ENCODE measurements at regions not wholly inside any gene's neighbourhood (a gene's known extent, or its start where the extent isn't known, plus 50 kb on each side); places are given as distances from the start of the nearest gene placed in this dataset.

- TF ChIP-seq CTCF (conservative IDR thresholded peaks at IDR 0.05; ENCODE audit: low read depth, low read length) = no peak
- DNase-seq (ENCODE audit: low read depth) = no peak
- no peak overlapping the region for H3K4me3 ChIP-seq (ENCODE audit: low read depth, low read length)
Observed at GRCh38 chr6:27785294-27785693, 126.9 kb downstream of the OR2B2 start.

GRCh38 chr6:27782748-27783147, 129.4 kb downstream of the OR2B2 start:
- H3K4me3 ChIP-seq (ENCODE audit: low read depth, low read length) = no peak overlapping the region
- DNase-seq (ENCODE audit: low read depth) = no peak
- no peak for TF ChIP-seq CTCF (conservative IDR thresholded peaks at IDR 0.05; ENCODE audit: low read depth, low read length)

GRCh38 chr6:27778625-27779417, 133.4 kb downstream of the OR2B2 start:
- TF ChIP-seq CTCF (conservative IDR thresholded peaks at IDR 0.05; ENCODE audit: low read depth, low read length) = no peak
- no peak overlapping the region for H3K4me3 ChIP-seq (ENCODE audit: low read depth, low read length)
- no peak for DNase-seq (ENCODE audit: low read depth)

- no peak for DNase-seq (ENCODE audit: low read depth)
- no peak overlapping the region for H3K4me3 ChIP-seq (ENCODE audit: low read depth, low read length)
- TF ChIP-seq CTCF (conservative IDR thresholded peaks at IDR 0.05; ENCODE audit: low read depth, low read length) = no peak
Observed at GRCh38 chr6:27777614-27778355, 134.4 kb downstream of the OR2B2 start.

- no peak overlapping the region for H3K4me3 ChIP-seq (ENCODE audit: low read depth, low read length)
- no peak for TF ChIP-seq CTCF (conservative IDR thresholded peaks at IDR 0.05; ENCODE audit: low read depth, low read length)
- no peak for DNase-seq (ENCODE audit: low read depth)
Observed at GRCh38 chr6:27777126-27777525, 135.1 kb downstream of the OR2B2 start.

GRCh38 chr6:27776504-27776903, 135.7 kb downstream of the OR2B2 start:
- no peak for TF ChIP-seq CTCF (conservative IDR thresholded peaks at IDR 0.05; ENCODE audit: low read depth, low read length)
- no peak for DNase-seq (ENCODE audit: low read depth)
- no peak overlapping the region for H3K4me3 ChIP-seq (ENCODE audit: low read depth, low read length)

All from choroid plexus epithelial cell (primary cell).